ENCODE measurements at regions not wholly inside any gene's neighbourhood (a gene's known extent, or its start where the extent isn't known, plus 50 kb on each side); places are given as distances from the start of the nearest gene placed in this dataset.

- Histone ChIP-seq H3K27ac (ENCODE audit: low read length) (no peak overlapping the region), H3K27me3 (ENCODE audit: control insufficient read depth, insufficient read depth, low read length) (0 out of 2 replicates have a peak, but pooled peaks cover 2% of the 10 kb centered on the region), H3K4me3 (ENCODE audit: low read depth in 2 of 2, low read length in 2 of 2) (no peak overlapping the region), H3K4me1 (ENCODE audit: control insufficient read depth, insufficient read depth, low read length) (no peaks in the 10 kb centered on the region), H3K36me3 (ENCODE audit: control insufficient read depth, insufficient read depth, low read length) (no peaks in the 10 kb centered on the region), H3K9me3 (ENCODE audit: control insufficient read depth, insufficient read depth, low read depth, low read length) (no peaks in the 10 kb centered on the region)
- TF ChIP-seq SIN3A (IDR thresholded peaks at IDR 0.05; ENCODE audit: borderline replicate concordance, insufficient read depth, low read depth, low read length) (no peak), REST (IDR thresholded peaks at IDR 0.05; ENCODE audit: insufficient read depth in 1 of 2, low read depth in 2 of 2, low read length in 1 of 2) (no peak), POLR2AphosphoS5 (IDR thresholded peaks at IDR 0.05; ENCODE audit: low read depth, low read length) (no peak), CTCF (IDR thresholded peaks at IDR 0.05) (no peak)
- no TSS peak for BruUV-seq (replicated peaks)
- intact Hi-C loops (cut with micrococcal nuclease; ENCODE audit: unreplicated experiment) (no loop called here), in situ Hi-C loops (cut with HindIII; ENCODE audit: low pct_unique_long_range_greater_than_20kb, low sequenced_read_pairs) (no loop called here)
- ChIA-PET CTCF (no interaction called here), POLR2A (no interaction called here)
- ATAC-seq (no peak), DNase-seq (ENCODE audit: low read depth, low spot score) (no peak)
Observed at GRCh38 chr14:22188318-22188717, 400.7 kb downstream of the DAD1 start.

GRCh38 chr14:22185789-22186188, 403.2 kb downstream of the DAD1 start:
- no peak overlapping the region for H3K4me3 ChIP-seq (ENCODE audit: low read depth in 2 of 2, low read length in 2 of 2)
- no peaks in the 10 kb centered on the region for H3K4me1 ChIP-seq (ENCODE audit: control insufficient read depth, insufficient read depth, low read length)
- H3K36me3 ChIP-seq (ENCODE audit: control insufficient read depth, insufficient read depth, low read length): no peaks in the 10 kb centered on the region
- peaks cover 2% of the 10 kb centered on the region; the same call in 1 of the 2 replicates for H3K27me3 ChIP-seq (ENCODE audit: control insufficient read depth, insufficient read depth, low read length)
- ChIA-PET POLR2A (no interaction called here), CTCF (no interaction called here)
- intact Hi-C loops (cut with micrococcal nuclease; ENCODE audit: unreplicated experiment): no loop called here
- in situ Hi-C loops (cut with HindIII; ENCODE audit: low pct_unique_long_range_greater_than_20kb, low sequenced_read_pairs): no loop called here
- no TSS peak for BruUV-seq (replicated peaks)
- no peak overlapping the region for H3K27ac ChIP-seq (ENCODE audit: low read length)
- DNase-seq (ENCODE audit: low read depth, low spot score) (no peak), ATAC-seq (no peak)
- no peaks in the 10 kb centered on the region for H3K9me3 ChIP-seq (ENCODE audit: control insufficient read depth, insufficient read depth, low read depth, low read length)
- TF ChIP-seq SIN3A (IDR thresholded peaks at IDR 0.05; ENCODE audit: borderline replicate concordance, insufficient read depth, low read depth, low read length) (no peak), CTCF (IDR thresholded peaks at IDR 0.05) (no peak), TCF7L2 (IDR thresholded peaks at IDR 0.05; ENCODE audit: low read depth, low read length) (no peak), POLR2AphosphoS5 (IDR thresholded peaks at IDR 0.05; ENCODE audit: low read depth, low read length) (no peak), REST (IDR thresholded peaks at IDR 0.05; ENCODE audit: insufficient read depth in 1 of 2, low read depth in 2 of 2, low read length in 1 of 2) (no peak)
